Keratinocyte (primary cell): ENCODE measurements at regions not wholly inside any gene's neighbourhood (a gene's known extent, or its start where the extent isn't known, plus 50 kb on each side); places are given as distances from the start of the nearest gene placed in this dataset.

ENCODE experiments used
- DNase-seq: peaks from one replicate; pipeline ENCODE4 v3.0.0-alpha.2; 2011; ENCODE audit warnings: low read depth, missing footprints, low spot score
- FAIRE-seq: peaks from 2 replicates; lab custom pipeline; 2011; peaks lifted over from hg19 to GRCh38; lab: Jason Lieb, UNC
- H2AFZ ChIP-seq: 2 replicates; pipeline ENCODE4 v1.6.0; 2012; ENCODE audit warnings: low read length, control low read depth, inconsistent platforms; ENCODE audit not compliant: control insufficient read depth
- H3K27ac ChIP-seq: 2 replicates; pipeline ENCODE4 v1.5.1; 2011; ENCODE audit warnings: low read length; ENCODE audit not compliant: control insufficient read depth, insufficient read depth
- H3K27me3 ChIP-seq: 3 replicates; pipeline ENCODE4 v1.6.0; 2011; ENCODE audit warnings: low read length; ENCODE audit not compliant: control insufficient read depth, insufficient read depth; ENCODE audit errors: extremely low read depth
- H3K36me3 ChIP-seq, 2 experiments: 2 replicates in 1 of 2; 3 replicates in 1 of 2; pipeline ENCODE4 v1.5.1; 2011; ENCODE audit warnings: low read length in 2 of 2, mild to moderate bottlenecking in 1 of 2; ENCODE audit not compliant: control insufficient read depth in 2 of 2, insufficient read depth in 2 of 2; ENCODE audit errors: extremely low read depth in 1 of 2
- H3K4me1 ChIP-seq: 3 replicates; pipeline ENCODE4 v1.5.1; 2011; ENCODE audit warnings: low read length; ENCODE audit not compliant: control insufficient read depth, insufficient read depth; ENCODE audit errors: extremely low read depth
- H3K4me2 ChIP-seq: 3 replicates; pipeline ENCODE4 v1.6.0; 2011; ENCODE audit warnings: low read depth, low read length; ENCODE audit not compliant: control insufficient read depth, insufficient read depth; ENCODE audit errors: extremely low read depth
- H3K4me3 ChIP-seq, 3 experiments: fragments of 200-600 bp in 1 of 3; sonication (generic) in 1 of 3; 2 replicates in 2 of 3; 3 replicates in 1 of 3; pipeline ENCODE4 v1.5.1; 2011 to 2016; ENCODE audit warnings: low read length in 3 of 3, mild to moderate bottlenecking in 3 of 3, control low read depth in 2 of 3, inconsistent platforms in 1 of 3, low read depth in 1 of 3, mixed read lengths in 1 of 3, mixed run types in 1 of 3, moderate library complexity in 1 of 3; ENCODE audit not compliant: control insufficient read depth in 2 of 3, insufficient read depth in 2 of 3; ENCODE audit errors: extremely low read depth in 1 of 3
- H3K79me2 ChIP-seq: 2 replicates; pipeline ENCODE4 v1.6.0; 2012; ENCODE audit warnings: low read length; ENCODE audit not compliant: control insufficient read depth, insufficient read depth
- H3K9ac ChIP-seq: 3 replicates; pipeline ENCODE4 v1.6.0; 2011; ENCODE audit warnings: low read length; ENCODE audit not compliant: control insufficient read depth, insufficient read depth; ENCODE audit errors: extremely low read depth
- H3K9me1 ChIP-seq: 3 replicates; pipeline ENCODE4 v1.6.0; 2011; ENCODE audit warnings: low read length; ENCODE audit not compliant: control insufficient read depth, insufficient read depth; ENCODE audit errors: extremely low read depth
- H3K9me3 ChIP-seq: 2 replicates; pipeline ENCODE4 v1.5.1; 2012; ENCODE audit warnings: low read depth, low read length; ENCODE audit not compliant: control insufficient read depth
- H4K20me1 ChIP-seq: 3 replicates; pipeline ENCODE4 v1.6.0; 2011; ENCODE audit warnings: low read length; ENCODE audit not compliant: control insufficient read depth, insufficient read depth; ENCODE audit errors: extremely low read depth
- CTCF ChIP-seq, 3 experiments: IDR thresholded peaks in 1 of 3; conservative IDR thresholded peaks in 1 of 3; optimal IDR thresholded peaks in 1 of 3; 2 replicates in 2 of 3; 3 replicates in 1 of 3; pipeline versions ENCODE3 to v1.5.1; 2011; ENCODE audit warnings: low read length in 3 of 3, mild to moderate bottlenecking in 3 of 3, moderate library complexity in 2 of 3, control low read depth in 1 of 3, inconsistent platforms in 1 of 3; ENCODE audit not compliant: insufficient read depth in 2 of 3; ENCODE audit errors: extremely low read depth in 1 of 3
- EZH2 ChIP-seq: IDR thresholded peaks from one replicate; pipeline ENCODE4 v1.6.1; 2012; ENCODE audit warnings: inconsistent platforms, mild to moderate bottlenecking, low read length, moderate library complexity
- dilution Hi-C: fragments of 300-500 bp; cut with MboI; formaldehyde crosslinking; loops from one replicate; pipeline ENCODE4 v1.7.0; 2020; ENCODE audit warnings: low sequenced_read_pairs; ENCODE audit not compliant: extremely low pct_ligation_motif_present

GRCh38 chr15:98363955-98364354, 284.4 kb upstream of the IGF1R start:
- no peak overlapping the region for H3K4me3 ChIP-seq
- no peak overlapping the region for H3K9ac ChIP-seq
- FAIRE-seq (no peak), DNase-seq (no peak)
- H3K9me3 ChIP-seq = no peaks in the 10 kb centered on the region
- no peaks in the 10 kb centered on the region for H4K20me1 ChIP-seq
- H3K4me1 ChIP-seq = no peaks in the 10 kb centered on the region
- H3K27ac ChIP-seq = no peak overlapping the region
- no peak overlapping the region for H3K4me2 ChIP-seq
- H3K9me1 ChIP-seq = no peaks in the 10 kb centered on the region
- H3K36me3 ChIP-seq = no peaks in the 10 kb centered on the region
- H3K27me3 ChIP-seq = no peaks in the 10 kb centered on the region
- TF ChIP-seq EZH2 = no peak
- no peak for TF ChIP-seq CTCF (optimal IDR thresholded peaks at IDR 0.05 in 1 of 3, IDR thresholded peaks at IDR 0.05 in 1 of 3, conservative IDR thresholded peaks at IDR 0.05 in 1 of 3; ENCODE audit: extremely low read depth in 1 of 3, insufficient read depth in 2 of 3, low read length in 3 of 3)
- dilution Hi-C loops = no loop called here
- H3K79me2 ChIP-seq = no peaks in the 10 kb centered on the region
- no peak overlapping the region for H2AFZ ChIP-seq

- dilution Hi-C loops = no loop called here
- Histone ChIP-seq H4K20me1 (no peaks in the 10 kb centered on the region), H3K4me2 (no peak overlapping the region), H3K9ac (no peak overlapping the region), H3K27me3 (no peaks in the 10 kb centered on the region), H3K9me3 (no peaks in the 10 kb centered on the region), H3K79me2 (no peaks in the 10 kb centered on the region), H2AFZ (no peak overlapping the region), H3K9me1 (no peaks in the 10 kb centered on the region), H3K27ac (no peak overlapping the region), H3K36me3 (no peaks in the 10 kb centered on the region), H3K4me3 (no peak overlapping the region), H3K4me1 (no peaks in the 10 kb centered on the region)
- DNase-seq = no peak
- no peak for TF ChIP-seq EZH2
- no peak for TF ChIP-seq CTCF (optimal IDR thresholded peaks at IDR 0.05 in 1 of 3, IDR thresholded peaks at IDR 0.05 in 1 of 3, conservative IDR thresholded peaks at IDR 0.05 in 1 of 3; ENCODE audit: extremely low read depth in 1 of 3, insufficient read depth in 2 of 3, low read length in 3 of 3)
- no peak for FAIRE-seq
Observed at GRCh38 chr15:98369081-98369716, 279.1 kb upstream of the IGF1R start.
